ENCODE measurements at regions not wholly inside any gene's neighbourhood (a gene's known extent, or its start where the extent isn't known, plus 50 kb on each side); places are given as distances from the start of the nearest gene placed in this dataset.

GRCh38 chr20:51223183-51223720 lies 200.3 kb upstream of the KCNG1 start:
- TF ChIP-seq POLR2A (IDR thresholded peaks at IDR 0.05; ENCODE audit: low read depth) = no peak
- TF ChIP-seq CTCF (IDR thresholded peaks at IDR 0.05) = no peak

Measured in esophagus muscularis mucosa (tissue), 3 donors.